Renal pelvis (tissue), 1 donor: ENCODE measurements at regions not wholly inside any gene's neighbourhood (a gene's known extent, or its start where the extent isn't known, plus 50 kb on each side); places are given as distances from the start of the nearest gene placed in this dataset.

Source experiments
- DNase-seq: peaks from one replicate; pipeline ENCODE4 v3.0.0-alpha.2; 2013

DNA sequence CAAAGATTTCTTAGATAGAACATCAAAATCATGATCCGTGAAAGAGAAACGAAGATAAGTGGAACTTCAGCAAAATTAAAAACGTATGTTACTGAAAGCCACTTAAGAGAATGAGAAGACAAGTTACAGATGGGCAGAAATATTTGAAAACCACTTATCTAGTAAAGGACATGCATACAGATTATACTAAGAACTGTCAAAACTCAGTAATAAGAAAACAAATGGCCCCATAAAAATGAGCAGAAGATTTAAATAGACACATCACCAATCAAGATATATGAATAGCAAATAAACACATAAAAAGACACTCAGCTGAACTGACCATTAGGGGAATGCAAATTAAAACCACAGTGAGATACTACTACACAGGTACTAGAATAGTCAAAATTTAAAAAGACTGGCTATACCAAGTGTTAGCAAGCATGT lies 343.7 kb downstream of the PTEN start:
- DNase-seq, result no peak

DNA sequence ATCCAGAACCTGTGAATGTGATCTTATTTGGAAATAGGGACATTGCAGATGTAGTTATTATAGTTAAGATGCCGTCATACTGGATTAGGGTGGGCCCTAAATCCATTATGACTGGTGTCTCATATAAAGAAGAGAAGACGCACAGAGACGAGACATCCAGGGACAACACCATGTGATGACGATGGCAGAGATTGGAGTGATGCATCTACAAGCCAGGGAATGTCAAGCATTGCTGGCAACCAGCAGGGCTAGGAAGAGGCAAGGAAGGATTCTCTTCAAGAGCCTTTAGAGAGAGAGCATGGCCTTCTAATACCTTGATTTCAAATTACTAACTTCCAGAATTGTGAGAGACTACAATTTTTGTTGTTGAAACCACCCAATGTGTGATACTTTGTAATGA lies 345.8 kb downstream of the PTEN start:
- no peak for DNase-seq

DNA sequence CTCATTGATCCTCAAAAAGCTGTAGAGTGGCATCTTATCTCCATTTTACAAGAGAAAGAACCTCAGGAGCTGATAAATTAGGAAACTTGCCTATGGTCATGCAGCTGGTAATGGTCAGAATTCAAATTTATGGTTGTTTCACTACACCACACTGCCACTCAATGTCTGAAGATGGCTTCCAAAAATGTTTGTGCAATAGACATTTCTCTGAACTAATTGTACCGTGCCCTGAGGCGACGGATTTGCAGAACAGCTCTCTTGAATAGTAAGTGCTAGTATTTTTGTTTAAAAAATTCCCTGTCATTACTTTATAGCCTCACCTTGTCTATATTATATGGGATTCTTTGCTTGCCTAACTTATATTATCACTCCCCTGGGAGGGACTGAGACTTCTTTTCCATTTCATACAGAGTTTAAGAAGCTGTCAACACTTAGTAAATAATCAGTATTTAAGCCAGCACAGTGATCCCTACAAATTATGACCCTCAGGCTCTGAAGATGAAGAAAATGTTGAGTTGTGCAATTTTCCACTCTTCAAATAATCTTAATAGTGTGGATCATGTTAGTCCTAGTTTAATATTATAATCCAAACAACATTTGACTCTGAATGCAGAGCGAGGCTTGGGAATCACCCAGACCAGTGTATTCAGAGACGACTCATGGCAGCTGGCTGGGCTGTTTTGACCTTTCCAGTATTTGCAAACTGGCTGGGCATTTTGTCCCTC lies 346.6 kb downstream of the PTEN start:
- no peak for DNase-seq

DNA sequence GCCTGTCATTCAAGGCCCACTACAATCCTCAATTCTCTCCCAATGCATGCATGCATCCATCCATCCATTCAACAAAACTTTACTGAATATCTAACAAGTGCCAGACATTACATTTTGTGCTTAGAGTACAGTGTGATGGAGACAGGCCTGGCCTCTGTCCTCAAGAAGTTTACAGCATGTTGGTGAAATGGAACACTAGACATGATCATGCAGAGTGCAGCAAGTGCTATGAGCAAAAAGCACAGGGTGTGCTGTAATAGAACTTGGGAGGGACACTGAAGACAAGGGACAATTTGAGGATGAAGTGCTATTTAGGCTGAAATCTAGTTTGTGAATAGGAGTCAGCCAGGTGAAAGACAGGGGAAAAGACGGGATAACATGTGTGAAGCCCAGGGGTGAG lies 347.8 kb downstream of the PTEN start:
- no peak for DNase-seq

DNA sequence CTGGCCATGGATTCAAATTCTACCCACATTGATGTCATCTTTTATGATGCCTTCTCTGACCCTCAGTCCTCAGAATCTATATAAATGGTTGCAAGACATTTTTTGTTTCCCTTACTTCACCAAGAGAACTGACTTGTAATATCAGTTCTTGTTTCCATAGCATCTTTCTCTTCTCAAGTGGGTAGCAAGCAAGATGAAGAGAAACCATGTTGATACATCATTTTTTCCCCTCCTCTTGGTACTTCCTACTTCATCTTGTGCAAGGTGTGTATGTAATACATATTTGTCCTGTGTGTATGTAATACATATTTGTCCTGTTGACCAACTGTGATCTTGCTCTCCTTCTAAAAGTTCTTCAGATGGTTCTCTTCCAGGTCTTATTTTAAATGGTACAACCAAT lies 348.6 kb downstream of the PTEN start:
- DNase-seq, result no peak

DNA sequence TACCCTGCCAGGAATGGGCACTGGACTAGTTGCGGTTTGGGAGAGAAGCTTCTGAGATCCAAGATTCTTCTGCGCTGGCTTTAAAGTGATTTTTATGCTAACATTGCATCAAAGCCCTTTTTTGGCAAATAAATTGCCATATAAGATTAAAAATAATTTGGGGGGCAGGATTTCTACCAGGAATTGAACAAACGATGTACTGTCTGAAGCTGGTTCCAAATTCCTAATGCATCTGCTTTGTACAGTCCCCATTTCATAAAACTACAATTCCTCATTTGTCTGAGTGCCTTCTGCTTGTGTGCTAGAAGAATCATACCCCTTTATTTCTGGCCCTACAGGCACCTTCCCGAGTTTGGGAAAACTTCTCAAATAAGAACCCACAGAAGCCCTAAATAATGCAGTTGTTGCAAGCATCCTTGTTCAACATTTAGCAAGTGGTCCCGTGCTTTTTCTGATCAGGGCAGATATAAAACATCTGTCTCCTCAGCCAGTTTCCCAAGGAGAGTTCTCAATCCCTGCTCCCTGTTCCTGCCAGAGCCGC lies 349.7 kb downstream of the PTEN start:
- no peak for DNase-seq

DNA sequence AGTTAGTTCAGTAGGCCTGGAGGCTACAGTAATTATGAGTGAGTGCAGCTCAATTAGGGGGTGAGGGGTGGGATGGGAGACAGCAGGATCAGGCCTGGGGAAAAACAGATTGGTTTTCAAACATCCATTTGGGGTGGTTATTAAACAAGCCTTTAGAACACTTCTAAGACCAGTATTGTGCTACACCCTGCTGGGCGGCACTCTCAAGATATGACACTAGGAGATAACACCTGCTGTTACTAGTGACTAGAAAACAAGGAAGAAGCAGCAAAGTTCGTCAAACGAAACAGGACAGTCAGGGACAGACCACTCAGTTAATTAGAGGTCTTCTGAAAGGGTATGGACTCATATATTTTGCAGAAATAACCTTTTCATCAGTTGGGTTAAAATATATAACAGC lies 353.6 kb downstream of the PTEN start:
- no peak for DNase-seq

DNA sequence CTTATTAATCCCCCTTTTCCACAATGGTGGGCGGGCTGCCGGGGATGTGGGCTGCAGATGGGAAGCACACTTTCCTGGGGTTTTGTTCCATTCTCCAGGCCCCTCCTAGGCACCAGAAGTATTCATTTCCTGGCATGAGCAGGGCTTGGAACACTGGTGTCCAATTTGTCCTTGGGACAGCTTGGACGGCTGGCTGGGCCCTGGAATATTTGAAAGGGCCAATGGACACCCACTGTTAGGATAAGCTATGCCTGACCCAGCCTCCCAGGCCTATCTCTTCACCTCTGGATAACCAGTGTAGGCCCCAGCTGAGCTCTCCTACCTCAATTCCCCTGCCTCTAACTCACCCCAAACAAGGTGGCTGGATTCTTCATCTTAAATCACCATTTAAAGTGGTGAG lies 354.9 kb downstream of the PTEN start:
- no peak for DNase-seq

DNA sequence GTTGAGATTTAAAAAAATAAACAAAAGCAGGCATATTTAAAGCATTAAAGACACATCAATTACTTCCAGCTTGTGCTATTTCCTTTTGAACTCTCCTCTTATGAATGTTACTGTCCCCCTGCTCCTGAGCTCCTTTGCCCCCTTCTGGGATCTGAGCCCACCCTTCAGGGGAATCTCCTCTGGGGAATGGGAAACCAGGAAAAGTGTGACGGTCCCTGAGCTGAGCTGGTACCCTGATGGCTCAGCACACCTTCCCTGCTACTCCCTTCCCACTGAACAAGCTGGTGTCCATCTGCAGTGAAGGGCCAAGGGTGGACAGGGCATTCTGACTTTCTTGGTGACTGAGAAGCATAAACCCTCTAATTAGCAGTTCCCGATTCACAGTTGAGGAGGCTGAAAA lies 356.3 kb downstream of the PTEN start:
- no peak for DNase-seq

DNA sequence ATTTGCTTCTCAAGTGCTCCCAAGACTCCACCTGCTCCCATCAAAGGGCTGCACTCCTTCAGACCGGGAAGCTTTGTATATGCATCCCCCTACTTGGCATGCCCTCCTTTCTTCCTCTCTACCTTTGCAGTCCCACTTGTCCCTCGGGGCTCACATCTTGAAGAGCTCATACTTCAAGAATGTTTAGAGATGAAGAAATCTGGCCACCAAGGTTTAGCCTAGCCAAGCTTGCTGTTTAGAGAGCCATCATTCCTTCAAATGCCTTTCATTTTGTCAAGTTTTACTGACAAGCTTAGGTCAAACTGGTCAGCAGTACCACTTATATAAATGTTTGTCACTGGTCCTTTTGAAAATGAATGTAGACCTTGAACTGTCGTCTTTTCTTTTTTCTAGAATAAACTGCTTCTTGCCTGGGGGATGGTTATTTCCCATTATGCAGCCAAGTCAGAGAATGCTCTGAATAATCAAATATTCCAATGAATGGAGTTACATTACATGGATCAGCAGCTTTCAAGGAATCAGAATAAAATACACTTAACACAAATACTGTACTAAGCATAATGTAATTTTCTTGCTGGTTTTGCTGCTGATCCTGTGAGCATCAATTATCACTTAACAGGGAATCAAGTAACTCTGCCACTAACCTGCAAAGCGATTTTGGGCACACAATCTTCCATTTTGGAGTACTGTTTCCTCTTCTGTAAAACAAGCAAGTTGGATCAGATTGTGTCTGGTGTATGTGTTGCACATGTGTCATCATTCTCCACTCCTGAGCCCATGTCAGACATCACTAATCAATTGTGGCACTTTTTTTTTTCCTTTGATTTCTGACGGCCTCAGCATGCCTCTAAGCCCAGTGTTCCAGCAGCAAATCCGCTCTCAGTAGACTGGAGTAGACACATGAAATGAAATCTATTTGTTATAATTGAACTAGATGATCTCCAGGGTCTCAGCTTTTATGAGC lies 357.9 kb downstream of the PTEN start:
- no peak for DNase-seq

DNA sequence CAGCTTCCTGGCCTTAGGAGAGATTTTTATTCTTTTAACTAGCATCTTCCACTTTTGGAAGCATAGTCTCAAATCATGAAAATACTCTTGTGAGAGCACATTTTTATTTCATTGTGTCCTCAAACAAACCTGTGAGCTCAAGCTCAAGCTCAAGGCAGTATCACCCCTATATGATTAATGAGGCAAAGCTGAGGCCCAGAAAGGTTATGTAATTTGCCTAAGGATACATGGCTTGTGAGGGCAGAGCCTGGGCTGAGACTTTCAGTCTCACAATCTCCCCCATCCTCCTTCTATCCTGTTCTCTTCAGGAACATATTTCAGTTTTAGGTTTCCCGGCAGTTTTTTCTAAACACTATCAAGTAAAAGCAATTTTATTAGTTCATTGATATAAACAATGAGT lies 359.5 kb downstream of the PTEN start:
- DNase-seq, result no peak
